Choroid plexus epithelial cell (primary cell): ENCODE measurements at regions not wholly inside any gene's neighbourhood (a gene's known extent, or its start where the extent isn't known, plus 50 kb on each side); places are given as distances from the start of the nearest gene placed in this dataset.
A peak's percentile ranks its signal among the peaks of the same experiment; 100 is the strongest.

ENCODE experiments used
- DNase-seq: peaks from one replicate; pipeline ENCODE4 v3.0.0-alpha.2; 2010; ENCODE audit warnings: low read depth
- H3K4me3 ChIP-seq: 2 replicates; pipeline ENCODE4 v1.5.1; 2011; ENCODE audit warnings: low read depth, mild to moderate bottlenecking, control low read depth, low read length, moderate library complexity
- TF ChIP-seq, protein P1 (sequence below): conservative IDR thresholded peaks from 2 replicates; pipeline ENCODE4 v1.5.1; 2011; ENCODE audit warnings: low read depth, mild to moderate bottlenecking, control low read depth, inconsistent platforms, low read length, moderate library complexity

DNA sequence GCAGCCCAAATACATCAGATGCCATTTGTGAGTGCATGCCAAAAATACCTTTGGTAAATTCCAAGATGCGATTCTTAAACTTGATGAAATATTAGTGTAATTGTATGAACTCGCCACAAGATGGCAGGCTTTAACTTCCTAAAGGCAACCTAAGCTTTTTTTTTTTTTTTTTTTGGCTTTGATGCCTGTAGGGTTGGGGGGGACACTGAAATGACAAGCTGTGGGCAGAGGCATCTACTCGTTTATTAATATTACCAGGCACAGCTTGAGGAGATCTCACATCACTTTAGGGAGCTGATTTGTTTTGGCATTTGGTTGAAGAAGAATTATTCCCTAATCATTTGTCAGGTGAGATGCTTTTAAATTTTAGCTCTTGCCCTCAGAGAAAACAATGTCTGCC is 126.7 kb upstream of the CCDC196 start:
- TF ChIP-seq, protein P1, sequence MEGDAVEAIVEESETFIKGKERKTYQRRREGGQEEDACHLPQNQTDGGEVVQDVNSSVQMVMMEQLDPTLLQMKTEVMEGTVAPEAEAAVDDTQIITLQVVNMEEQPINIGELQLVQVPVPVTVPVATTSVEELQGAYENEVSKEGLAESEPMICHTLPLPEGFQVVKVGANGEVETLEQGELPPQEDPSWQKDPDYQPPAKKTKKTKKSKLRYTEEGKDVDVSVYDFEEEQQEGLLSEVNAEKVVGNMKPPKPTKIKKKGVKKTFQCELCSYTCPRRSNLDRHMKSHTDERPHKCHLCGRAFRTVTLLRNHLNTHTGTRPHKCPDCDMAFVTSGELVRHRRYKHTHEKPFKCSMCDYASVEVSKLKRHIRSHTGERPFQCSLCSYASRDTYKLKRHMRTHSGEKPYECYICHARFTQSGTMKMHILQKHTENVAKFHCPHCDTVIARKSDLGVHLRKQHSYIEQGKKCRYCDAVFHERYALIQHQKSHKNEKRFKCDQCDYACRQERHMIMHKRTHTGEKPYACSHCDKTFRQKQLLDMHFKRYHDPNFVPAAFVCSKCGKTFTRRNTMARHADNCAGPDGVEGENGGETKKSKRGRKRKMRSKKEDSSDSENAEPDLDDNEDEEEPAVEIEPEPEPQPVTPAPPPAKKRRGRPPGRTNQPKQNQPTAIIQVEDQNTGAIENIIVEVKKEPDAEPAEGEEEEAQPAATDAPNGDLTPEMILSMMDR, result peak; percentile 59
- no peak overlapping the region for H3K4me3 ChIP-seq
- peak; percentile 88 for DNase-seq

DNA sequence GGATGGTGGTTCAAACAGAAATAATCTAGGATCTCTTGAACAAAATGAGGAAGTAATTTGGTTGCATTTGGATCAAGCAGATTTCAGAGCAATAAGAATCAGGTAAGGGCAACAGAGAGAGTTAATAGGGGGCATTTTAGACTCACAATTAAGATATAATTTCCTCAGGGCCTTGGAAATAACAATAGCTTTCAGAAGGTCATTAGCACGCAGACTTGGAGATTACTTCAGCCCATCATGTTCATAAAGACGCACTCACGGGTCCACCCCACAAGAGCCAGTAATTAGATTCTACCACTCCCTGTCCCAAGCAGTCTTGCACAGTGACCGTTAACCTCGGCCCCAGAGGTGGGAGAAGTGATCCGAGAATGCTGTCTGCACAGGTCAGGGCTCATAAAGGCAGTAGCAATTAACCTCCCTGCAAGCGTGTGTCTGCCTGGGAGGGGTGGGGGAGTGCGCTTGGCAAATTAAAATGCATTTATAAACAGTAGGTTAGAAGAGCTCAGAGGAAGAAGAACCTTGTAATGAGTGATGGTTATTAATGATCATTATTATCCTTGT is 125.7 kb upstream of the CCDC196 start:
- TF ChIP-seq, protein P1, result no peak
- no peak for DNase-seq

DNA sequence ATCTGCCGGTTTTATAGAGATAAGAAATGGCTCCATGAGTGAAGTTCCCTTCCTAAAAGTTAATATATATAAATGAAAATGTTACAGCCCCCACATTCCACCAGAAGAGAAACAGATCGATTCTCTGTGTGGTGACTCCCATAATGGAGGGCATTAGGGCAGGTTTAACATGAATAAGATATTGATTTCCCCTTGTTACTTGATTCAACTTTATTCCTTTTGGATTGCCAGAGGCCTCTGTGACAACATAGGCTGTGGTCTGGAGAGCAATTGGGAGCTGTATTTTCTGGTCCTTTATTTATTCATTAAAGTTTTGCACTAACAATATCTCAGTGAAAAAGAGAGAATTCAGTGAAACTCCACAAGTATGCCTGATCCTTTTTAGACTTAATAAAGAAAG is 125.2 kb upstream of the CCDC196 start:
- no peak for DNase-seq
- no peak overlapping the region for H3K4me3 ChIP-seq
- TF ChIP-seq, protein P1, result no peak

More for the DNA sequence above, 125.7 kb upstream of the CCDC196 start:
- no peak overlapping the region for H3K4me3 ChIP-seq

DNA sequence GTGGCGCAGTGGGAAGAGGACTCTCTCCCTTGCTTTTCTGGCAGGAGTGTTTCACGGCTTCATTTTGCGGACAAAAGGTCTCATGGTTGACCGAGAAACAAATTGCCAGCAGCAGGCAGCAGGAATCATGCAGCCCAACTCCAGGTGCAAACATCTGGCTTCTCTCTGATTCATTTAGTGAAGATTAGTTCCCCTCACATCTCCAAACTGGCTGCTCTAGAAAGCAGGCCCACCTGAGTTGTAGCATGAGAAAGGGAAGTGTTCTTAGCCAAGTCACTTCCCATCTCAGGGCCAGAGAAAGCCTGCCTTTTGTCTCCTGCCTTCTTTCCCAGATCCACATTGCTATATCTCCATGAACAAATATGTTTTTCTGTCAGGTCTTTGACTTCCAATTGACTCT is 120.8 kb upstream of the CCDC196 start:
- TF ChIP-seq, protein P1, result no peak
- no peak overlapping the region for H3K4me3 ChIP-seq
- DNase-seq, result no peak

DNA sequence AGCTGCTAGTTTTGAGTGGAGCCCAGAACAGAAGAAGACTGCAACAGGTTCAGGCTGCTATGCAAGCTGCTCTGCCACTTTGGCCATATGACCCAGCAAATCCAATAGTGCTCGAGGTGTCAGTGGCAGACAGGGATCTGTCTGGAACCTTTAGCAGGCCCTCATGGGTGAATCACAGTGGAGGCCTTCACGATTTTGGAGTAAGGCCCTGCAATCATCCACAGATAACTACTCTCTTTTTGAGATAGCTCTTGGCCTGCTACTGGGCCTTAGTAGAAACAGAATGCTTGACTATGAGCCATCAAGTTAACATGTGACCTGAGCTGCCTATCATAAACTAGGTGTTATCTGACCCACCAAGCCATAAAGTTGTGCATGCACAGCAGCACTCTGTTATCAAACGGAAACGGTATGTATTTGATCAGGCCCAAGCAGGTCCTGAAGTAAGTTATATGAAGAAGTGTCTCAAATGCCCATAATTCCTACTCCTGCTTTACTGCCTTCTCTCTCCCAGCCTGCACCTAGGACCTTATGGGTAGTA is 116.9 kb upstream of the CCDC196 start:
- no peak overlapping the region for H3K4me3 ChIP-seq
- TF ChIP-seq, protein P1, result no peak
- no peak for DNase-seq

DNA sequence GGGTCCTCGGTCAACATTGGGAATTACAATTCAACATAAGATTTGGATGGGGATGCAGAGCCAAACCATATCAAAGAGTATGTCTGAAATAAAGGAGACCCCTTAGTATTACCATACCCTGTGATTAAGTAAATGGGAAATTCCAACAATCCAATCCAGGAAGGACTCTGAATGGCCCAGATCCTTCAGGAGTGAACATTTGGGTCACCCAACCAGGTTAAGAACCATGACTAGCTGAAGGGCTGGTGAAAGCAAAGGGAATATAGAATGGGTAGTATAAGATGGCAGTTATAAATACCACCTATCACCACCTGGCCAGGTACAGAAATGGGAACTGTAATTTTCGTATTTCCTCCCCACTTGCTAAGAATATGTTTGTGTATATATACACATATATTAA is 114.4 kb upstream of the CCDC196 start:
- TF ChIP-seq, protein P1, result no peak
- no peak for DNase-seq
- H3K4me3 ChIP-seq, result no peak overlapping the region
